Natural killer cell (primary cell): ENCODE measurements at regions not wholly inside any gene's neighbourhood (a gene's known extent, or its start where the extent isn't known, plus 50 kb on each side); places are given as distances from the start of the nearest gene placed in this dataset.

ENCODE experiments used
- ATAC-seq, 3 donors: fragments of 150-1000 bp in 2 of 3; fragments of 200-7000 bp in 1 of 3; cut with Tn5 transposase; 1 replicate in 1 of 3; 2 replicates in 2 of 3; pipeline ENCODE4 v1.10.0; 2021; ENCODE audit warnings: mild to moderate bottlenecking in 2 of 3, moderate library complexity in 2 of 3
- DNase-seq, 2 donors: peaks; one replicate each; pipeline versions ENCODE4 v3.0.0 to v3.0.0-alpha.2; 2013 to 2021; ENCODE audit warnings: mixed read lengths in 1 of 2
- H3K27ac ChIP-seq: one replicate; pipeline ENCODE4 v1.5.1; 2013; ENCODE audit warnings: mild to moderate bottlenecking, low read length
- H3K27me3 ChIP-seq: one replicate; pipeline ENCODE4 v1.6.1; 2013; ENCODE audit warnings: low read length; ENCODE audit not compliant: control insufficient read depth, insufficient read depth
- H3K36me3 ChIP-seq: one replicate; pipeline ENCODE4 v1.6.1; 2013; ENCODE audit warnings: low read length; ENCODE audit not compliant: control insufficient read depth, insufficient read depth
- H3K4me1 ChIP-seq: one replicate; pipeline ENCODE4 v1.6.1; 2013; ENCODE audit warnings: low read length; ENCODE audit not compliant: control insufficient read depth, insufficient read depth
- H3K4me3 ChIP-seq: one replicate; pipeline ENCODE4 v1.5.1; 2013; ENCODE audit warnings: low read length
- H3K9me3 ChIP-seq: one replicate; pipeline ENCODE4 v1.6.1; 2013; ENCODE audit warnings: low read length; ENCODE audit not compliant: control insufficient read depth, insufficient read depth
- H3K27ac Mint-ChIP-seq, 2 donors: one replicate each; pipeline ENCODE4 v1.8.0; 2022; ENCODE audit warnings: mild to moderate bottlenecking in 2 of 2, mixed read lengths in 2 of 2, moderate library complexity in 1 of 2
- H3K27me3 Mint-ChIP-seq, 2 donors: one replicate each; pipeline ENCODE4 v1.8.0; 2022; ENCODE audit warnings: low read depth in 2 of 2, mixed read lengths in 2 of 2
- H3K36me3 Mint-ChIP-seq: one replicate; pipeline ENCODE4 v1.8.0; 2022; ENCODE audit warnings: mixed read lengths
- H3K4me1 Mint-ChIP-seq, 2 donors: one replicate each; pipeline ENCODE4 v1.8.0; 2022; ENCODE audit warnings: mixed read lengths in 2 of 2
- H3K4me3 Mint-ChIP-seq: one replicate; pipeline ENCODE4 v1.8.0; 2022; ENCODE audit warnings: mild to moderate bottlenecking, moderate library complexity, mixed read lengths
- H3K9me3 Mint-ChIP-seq, 2 donors: one replicate each; pipeline ENCODE4 v1.8.0; 2022; ENCODE audit warnings: mixed read lengths in 2 of 2
- WGBS: methylation state at CpG from one replicate; pipeline ENCODE4 v1.1.7; 2013; ENCODE audit warnings: missing lambda C conversion rate; ENCODE audit not compliant: insufficient coverage; 5-methylcytosine and 5-hydroxymethylcytosine counted together
- intact Hi-C: fragments of 100-400 bp; cut with micrococcal nuclease; formaldehyde crosslinking; loops from one replicate; pipeline ENCODE4 v1.14.2; 2022
- TF ChIP-seq, protein P1 (sequence below): fragments of 200-600 bp; IDR thresholded peaks from one replicate; pipeline ENCODE4 v1.8.0; 2022; ENCODE audit warnings: antibody characterized with exemption

DNA sequence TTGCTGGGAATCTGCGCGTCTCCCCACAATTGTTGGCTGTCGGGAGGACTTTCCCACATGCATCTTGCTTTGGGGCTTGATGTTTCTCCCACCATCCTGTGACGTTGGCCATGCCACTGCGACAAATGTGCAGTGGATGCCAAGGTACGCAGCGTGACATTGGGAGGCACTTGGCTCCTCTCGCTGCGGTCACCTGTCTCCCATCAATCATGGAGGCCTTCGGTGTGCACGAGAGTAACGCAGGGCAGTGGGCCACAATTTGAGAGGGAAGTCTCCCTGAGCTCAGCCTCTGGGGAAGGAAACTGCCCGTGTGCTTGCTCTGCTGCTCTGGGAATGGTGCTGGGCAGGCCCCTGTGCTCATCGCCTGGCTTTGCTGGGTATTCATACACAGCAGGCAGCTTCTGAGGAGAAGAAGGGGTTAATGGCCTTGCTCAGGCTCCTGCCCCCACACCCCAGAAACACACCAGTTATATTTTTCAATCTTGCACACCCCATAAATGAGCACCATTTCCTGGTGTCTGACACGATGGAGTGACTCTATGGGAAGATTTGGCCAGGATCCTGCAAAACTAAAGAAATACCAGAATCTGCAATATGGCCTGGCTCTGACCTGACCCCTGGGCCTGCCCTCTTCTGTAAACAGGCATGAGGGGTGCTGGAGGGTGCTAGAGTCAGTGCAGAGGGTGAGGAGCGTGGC is 153.5 kb downstream of the ADAMTS15 start:
- Mint-ChIP-seq H3K36me3 (no peaks in the 10 kb centered on the region), H3K27ac (no peak overlapping the region), H3K9me3 (no peaks in the 10 kb centered on the region), H3K27me3 (peaks cover 0 to 5% of the 10 kb centered on the region in 2 donors), H3K4me1 (no peaks in the 10 kb centered on the region), H3K4me3 (no peak overlapping the region)
- no peaks in the 10 kb centered on the region for H3K36me3 ChIP-seq
- H3K4me1 ChIP-seq: no peaks in the 10 kb centered on the region
- TF ChIP-seq, protein P1, sequence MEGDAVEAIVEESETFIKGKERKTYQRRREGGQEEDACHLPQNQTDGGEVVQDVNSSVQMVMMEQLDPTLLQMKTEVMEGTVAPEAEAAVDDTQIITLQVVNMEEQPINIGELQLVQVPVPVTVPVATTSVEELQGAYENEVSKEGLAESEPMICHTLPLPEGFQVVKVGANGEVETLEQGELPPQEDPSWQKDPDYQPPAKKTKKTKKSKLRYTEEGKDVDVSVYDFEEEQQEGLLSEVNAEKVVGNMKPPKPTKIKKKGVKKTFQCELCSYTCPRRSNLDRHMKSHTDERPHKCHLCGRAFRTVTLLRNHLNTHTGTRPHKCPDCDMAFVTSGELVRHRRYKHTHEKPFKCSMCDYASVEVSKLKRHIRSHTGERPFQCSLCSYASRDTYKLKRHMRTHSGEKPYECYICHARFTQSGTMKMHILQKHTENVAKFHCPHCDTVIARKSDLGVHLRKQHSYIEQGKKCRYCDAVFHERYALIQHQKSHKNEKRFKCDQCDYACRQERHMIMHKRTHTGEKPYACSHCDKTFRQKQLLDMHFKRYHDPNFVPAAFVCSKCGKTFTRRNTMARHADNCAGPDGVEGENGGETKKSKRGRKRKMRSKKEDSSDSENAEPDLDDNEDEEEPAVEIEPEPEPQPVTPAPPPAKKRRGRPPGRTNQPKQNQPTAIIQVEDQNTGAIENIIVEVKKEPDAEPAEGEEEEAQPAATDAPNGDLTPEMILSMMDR: no peak
- intact Hi-C loops: no loop called here
- DNase-seq: no peak
- no peaks in the 10 kb centered on the region for H3K9me3 ChIP-seq
- no peaks in the 10 kb centered on the region for H3K27me3 ChIP-seq
- ATAC-seq: no peak
- no peak overlapping the region for H3K4me3 ChIP-seq
- 92% methylated on average over 16 of the region's 16 CpGs for WGBS
- H3K27ac ChIP-seq: no peak overlapping the region

DNA sequence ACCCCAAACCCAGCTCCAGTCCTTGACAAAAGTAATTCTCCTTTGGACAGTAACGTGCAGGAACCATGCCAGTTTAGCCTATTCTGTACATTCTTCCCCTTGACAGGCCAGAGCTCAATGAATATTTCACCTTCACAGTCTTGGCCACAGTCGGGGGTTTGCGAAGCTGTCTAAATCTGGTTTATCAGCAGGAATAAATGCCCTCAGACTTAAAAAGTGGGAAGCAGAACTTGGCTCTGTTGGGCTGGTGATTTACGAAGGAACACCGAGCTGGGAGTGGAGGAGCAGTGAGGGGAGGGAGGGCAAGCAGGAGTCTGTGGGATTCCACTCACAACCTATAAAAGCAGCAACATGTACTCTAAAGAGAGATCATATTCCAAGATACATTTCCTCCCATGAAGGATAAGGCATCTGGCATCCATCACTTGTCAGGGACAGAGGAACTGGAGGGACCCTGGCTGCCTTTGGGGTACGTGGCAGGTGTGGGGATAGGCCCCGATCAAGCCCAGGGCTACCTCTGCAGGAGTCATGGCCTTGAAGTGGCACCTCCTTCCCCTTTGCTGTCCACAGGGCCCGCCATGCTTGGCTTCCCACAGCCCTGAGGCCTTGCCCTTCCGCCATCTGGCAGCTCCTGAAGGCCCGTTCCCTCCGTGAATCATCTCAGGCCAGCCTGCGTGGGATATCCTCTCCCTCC is 154.3 kb downstream of the ADAMTS15 start:
- Histone ChIP-seq H3K27ac (no peak overlapping the region), H3K4me3 (no peak overlapping the region), H3K4me1 (no peaks in the 10 kb centered on the region), H3K9me3 (no peaks in the 10 kb centered on the region), H3K27me3 (no peaks in the 10 kb centered on the region), H3K36me3 (no peaks in the 10 kb centered on the region)
- H3K9me3 Mint-ChIP-seq: no peaks in the 10 kb centered on the region
- no peaks in the 10 kb centered on the region for H3K36me3 Mint-ChIP-seq
- peaks cover 0 to 5% of the 10 kb centered on the region in 2 donors for H3K27me3 Mint-ChIP-seq
- DNase-seq: no peak
- intact Hi-C loops: no loop called here
- no peak for ATAC-seq
- TF ChIP-seq, protein P1: no peak
- 87% methylated on average over 10 of the region's 12 CpGs for WGBS
- no peak overlapping the region for H3K27ac Mint-ChIP-seq
- no peaks in the 10 kb centered on the region for H3K4me1 Mint-ChIP-seq
- no peak overlapping the region for H3K4me3 Mint-ChIP-seq

DNA sequence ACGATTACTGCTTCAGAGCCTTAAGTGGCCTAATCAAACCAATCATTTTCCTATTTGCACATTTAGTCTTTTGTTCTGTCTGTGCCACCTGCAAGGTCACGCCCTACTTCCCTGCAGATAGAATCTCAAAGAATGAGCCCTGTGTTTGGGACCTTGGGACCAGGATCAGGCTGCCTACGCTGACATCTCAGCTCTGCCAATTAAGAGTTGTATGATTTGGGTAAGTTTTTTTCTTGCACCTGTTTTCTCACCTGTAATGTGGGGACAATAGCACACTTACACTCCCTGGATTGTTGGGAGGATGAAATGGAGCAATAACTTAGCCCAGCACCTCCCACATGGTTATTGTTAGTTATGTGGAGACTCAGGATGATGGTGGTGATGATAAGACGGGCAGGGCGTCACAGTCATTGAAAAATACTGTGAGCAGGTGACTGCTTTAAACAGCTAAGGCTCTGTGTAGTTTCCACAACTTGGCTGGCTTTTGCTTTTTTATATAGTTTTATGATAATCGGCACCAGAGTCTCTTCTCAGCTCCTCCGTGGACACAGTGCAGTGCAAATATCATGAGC is 155.0 kb downstream of the ADAMTS15 start:
- TF ChIP-seq, protein P1: no peak
- WGBS: 80% methylated on average over 7 of the region's 7 CpGs
- H3K9me3 Mint-ChIP-seq: no peaks in the 10 kb centered on the region

More for the DNA sequence above, 155.0 kb downstream of the ADAMTS15 start:
- H3K27me3 ChIP-seq: no peaks in the 10 kb centered on the region
- no peak for ATAC-seq
- H3K9me3 ChIP-seq: no peaks in the 10 kb centered on the region
- H3K36me3 ChIP-seq: no peaks in the 10 kb centered on the region
- no peaks in the 10 kb centered on the region for H3K4me1 Mint-ChIP-seq
- no peak overlapping the region for H3K4me3 Mint-ChIP-seq
- no peak overlapping the region for H3K27ac ChIP-seq
- H3K27me3 Mint-ChIP-seq: peaks cover 0 to 9% of the 10 kb centered on the region in 2 donors
- H3K4me3 ChIP-seq: no peak overlapping the region
- intact Hi-C loops: no loop called here
- no peaks in the 10 kb centered on the region for H3K4me1 ChIP-seq
- no peak for DNase-seq
- H3K27ac Mint-ChIP-seq: no peak overlapping the region
- no peaks in the 10 kb centered on the region for H3K36me3 Mint-ChIP-seq
